Sigmoid colon (tissue), 4 donors: ENCODE measurements at regions not wholly inside any gene's neighbourhood (a gene's known extent, or its start where the extent isn't known, plus 50 kb on each side); places are given as distances from the start of the nearest gene placed in this dataset.

Source experiments
- POLR2A ChIP-seq, 2 donors: fragments of 450-650 bp; IDR thresholded peaks; one replicate each; pipeline ENCODE4 v1.6.1; 2016; ENCODE audit warnings: antibody characterized with exemption in 2 of 2, mild to moderate bottlenecking in 2 of 2, moderate library complexity in 2 of 2
- POLR2AphosphoS5 ChIP-seq, 4 donors: sonication (generic); formaldehyde crosslinking; IDR thresholded peaks; one replicate each; pipeline ENCODE4 v1.6.1; 2017; ENCODE audit warnings: antibody characterized with exemption in 4 of 4
- TF ChIP-seq, protein P1 (sequence below), 4 experiments: fragments of 450-650 bp in 3 of 4; fragments of 200-600 bp in 1 of 4; IDR thresholded peaks; one replicate each; pipeline ENCODE4 v1.5.1; 2016 to 2019; ENCODE audit warnings: antibody characterized with exemption in 4 of 4, mild to moderate bottlenecking in 3 of 4, moderate library complexity in 2 of 4

GRCh38 chr1:13967707-13968106 is 267.7 kb downstream of the PRDM2 start:
- TF ChIP-seq, protein P1, sequence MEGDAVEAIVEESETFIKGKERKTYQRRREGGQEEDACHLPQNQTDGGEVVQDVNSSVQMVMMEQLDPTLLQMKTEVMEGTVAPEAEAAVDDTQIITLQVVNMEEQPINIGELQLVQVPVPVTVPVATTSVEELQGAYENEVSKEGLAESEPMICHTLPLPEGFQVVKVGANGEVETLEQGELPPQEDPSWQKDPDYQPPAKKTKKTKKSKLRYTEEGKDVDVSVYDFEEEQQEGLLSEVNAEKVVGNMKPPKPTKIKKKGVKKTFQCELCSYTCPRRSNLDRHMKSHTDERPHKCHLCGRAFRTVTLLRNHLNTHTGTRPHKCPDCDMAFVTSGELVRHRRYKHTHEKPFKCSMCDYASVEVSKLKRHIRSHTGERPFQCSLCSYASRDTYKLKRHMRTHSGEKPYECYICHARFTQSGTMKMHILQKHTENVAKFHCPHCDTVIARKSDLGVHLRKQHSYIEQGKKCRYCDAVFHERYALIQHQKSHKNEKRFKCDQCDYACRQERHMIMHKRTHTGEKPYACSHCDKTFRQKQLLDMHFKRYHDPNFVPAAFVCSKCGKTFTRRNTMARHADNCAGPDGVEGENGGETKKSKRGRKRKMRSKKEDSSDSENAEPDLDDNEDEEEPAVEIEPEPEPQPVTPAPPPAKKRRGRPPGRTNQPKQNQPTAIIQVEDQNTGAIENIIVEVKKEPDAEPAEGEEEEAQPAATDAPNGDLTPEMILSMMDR (IDR thresholded peaks at IDR 0.05) = no peak
- TF ChIP-seq POLR2A (IDR thresholded peaks at IDR 0.05) = no peak
- no peak for TF ChIP-seq POLR2AphosphoS5 (IDR thresholded peaks at IDR 0.05)
